Sigmoid colon (tissue), 3 donors: ENCODE measurements at regions not wholly inside any gene's neighbourhood (a gene's known extent, or its start where the extent isn't known, plus 50 kb on each side); places are given as distances from the start of the nearest gene placed in this dataset.

Source experiments
- POLR2A ChIP-seq, 2 donors: fragments of 450-650 bp; IDR thresholded peaks; one replicate each; pipeline ENCODE4 v1.6.1; 2016; ENCODE audit warnings: antibody characterized with exemption in 2 of 2, mild to moderate bottlenecking in 2 of 2, moderate library complexity in 2 of 2
- TF ChIP-seq, protein P1 (sequence below), 4 experiments: fragments of 450-650 bp in 3 of 4; fragments of 200-600 bp in 1 of 4; IDR thresholded peaks; one replicate each; pipeline ENCODE4 v1.5.1; 2016 to 2019; ENCODE audit warnings: antibody characterized with exemption in 4 of 4, mild to moderate bottlenecking in 3 of 4, moderate library complexity in 2 of 4

DNA sequence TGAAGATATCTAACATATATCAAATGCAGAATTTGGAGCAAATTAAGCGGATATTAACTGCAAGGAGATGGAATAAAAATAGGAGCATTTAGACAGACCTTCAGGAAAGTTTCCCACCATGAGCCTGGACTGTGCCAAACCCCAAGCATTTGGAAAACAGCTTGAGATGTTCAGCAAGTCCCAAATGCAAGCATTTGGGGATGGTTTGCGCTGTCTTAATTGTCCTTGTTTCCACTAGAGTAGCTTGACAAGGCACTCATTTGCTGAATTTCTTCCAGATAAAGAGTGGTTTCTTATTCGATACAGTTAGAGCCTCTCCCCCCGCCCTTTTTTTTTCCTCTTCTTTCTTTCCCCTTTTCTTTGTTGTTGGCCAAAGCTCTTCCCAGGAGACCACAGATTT lies 77.1 kb upstream of the CDC42EP3 start:
- no peak for TF ChIP-seq POLR2A (IDR thresholded peaks at IDR 0.05)
- TF ChIP-seq, protein P1, sequence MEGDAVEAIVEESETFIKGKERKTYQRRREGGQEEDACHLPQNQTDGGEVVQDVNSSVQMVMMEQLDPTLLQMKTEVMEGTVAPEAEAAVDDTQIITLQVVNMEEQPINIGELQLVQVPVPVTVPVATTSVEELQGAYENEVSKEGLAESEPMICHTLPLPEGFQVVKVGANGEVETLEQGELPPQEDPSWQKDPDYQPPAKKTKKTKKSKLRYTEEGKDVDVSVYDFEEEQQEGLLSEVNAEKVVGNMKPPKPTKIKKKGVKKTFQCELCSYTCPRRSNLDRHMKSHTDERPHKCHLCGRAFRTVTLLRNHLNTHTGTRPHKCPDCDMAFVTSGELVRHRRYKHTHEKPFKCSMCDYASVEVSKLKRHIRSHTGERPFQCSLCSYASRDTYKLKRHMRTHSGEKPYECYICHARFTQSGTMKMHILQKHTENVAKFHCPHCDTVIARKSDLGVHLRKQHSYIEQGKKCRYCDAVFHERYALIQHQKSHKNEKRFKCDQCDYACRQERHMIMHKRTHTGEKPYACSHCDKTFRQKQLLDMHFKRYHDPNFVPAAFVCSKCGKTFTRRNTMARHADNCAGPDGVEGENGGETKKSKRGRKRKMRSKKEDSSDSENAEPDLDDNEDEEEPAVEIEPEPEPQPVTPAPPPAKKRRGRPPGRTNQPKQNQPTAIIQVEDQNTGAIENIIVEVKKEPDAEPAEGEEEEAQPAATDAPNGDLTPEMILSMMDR (IDR thresholded peaks at IDR 0.05): no peak
